OCI-LY7 (cell line): ENCODE measurements at regions not wholly inside any gene's neighbourhood (a gene's known extent, or its start where the extent isn't known, plus 50 kb on each side); places are given as distances from the start of the nearest gene placed in this dataset.

Experiments
- CTCF ChIP-seq: fragments of 200-600 bp; sonication (generic); conservative IDR thresholded peaks from 2 replicates; pipeline ENCODE4 v1.5.1; 2014; ENCODE audit warnings: mild to moderate bottlenecking, antibody characterized with exemption, low read length, moderate library complexity, mixed read lengths
- EZH2phosphoT487 ChIP-seq: fragments of 200-600 bp; sonication (generic); IDR thresholded peaks from 2 replicates; pipeline ENCODE4 v1.6.1; 2018; ENCODE audit warnings: low read depth, borderline replicate concordance, mild to moderate bottlenecking, mixed run types, antibody characterized with exemption, low read length, moderate library complexity, mixed read lengths

GRCh38 chr2:175478096-175478768 is 296.7 kb upstream of the ATP5MC3 start:
- TF ChIP-seq CTCF (no peak), EZH2phosphoT487 (no peak)
